CD14-positive monocyte (primary cell): ENCODE measurements at regions not wholly inside any gene's neighbourhood (a gene's known extent, or its start where the extent isn't known, plus 50 kb on each side); places are given as distances from the start of the nearest gene placed in this dataset.

Experiments used
- DNase-seq, 3 donors: peaks; one replicate each; pipeline ENCODE4 v3.0.0-alpha.2; 2011 to 2022
- H2AFZ ChIP-seq: 2 replicates; pipeline ENCODE4 v1.6.0; 2012; ENCODE audit warnings: mild to moderate bottlenecking, low read depth, low read length, inconsistent platforms; ENCODE audit not compliant: insufficient read depth, poor library complexity, severe bottlenecking
- H3K27ac ChIP-seq, 2 donors: 1 replicate in 1 of 2; 2 replicates in 1 of 2; pipeline ENCODE4 v1.5.1; 2012 to 2013; ENCODE audit warnings: low read length in 2 of 2, control low read depth in 1 of 2, inconsistent platforms in 1 of 2, low read depth in 1 of 2, mild to moderate bottlenecking in 1 of 2
- H3K27me3 ChIP-seq, 2 donors: one replicate each; pipeline versions ENCODE4 v1.6.0 to v1.6.1; 2011 to 2013; ENCODE audit warnings: low read length in 2 of 2; ENCODE audit not compliant: control insufficient read depth in 2 of 2, insufficient read depth in 2 of 2
- H3K36me3 ChIP-seq, 2 donors: replicated peaks in 1 of 2; 1 replicate in 1 of 2; 2 replicates in 1 of 2; pipeline versions ENCODE4 v1.5.1 to v1.6.1; 2012 to 2013; ENCODE audit warnings: low read length in 2 of 2, control low read depth in 1 of 2, inconsistent platforms in 1 of 2, mild to moderate bottlenecking in 1 of 2; ENCODE audit not compliant: insufficient read depth in 2 of 2, control insufficient read depth in 1 of 2
- H3K4me1 ChIP-seq, 2 donors: 1 replicate in 1 of 2; 2 replicates in 1 of 2; pipeline versions ENCODE4 v1.5.1 to v1.6.1; 2012 to 2013; ENCODE audit warnings: low read length in 2 of 2, control low read depth in 1 of 2, inconsistent platforms in 1 of 2, mild to moderate bottlenecking in 1 of 2, moderate library complexity in 1 of 2; ENCODE audit not compliant: insufficient read depth in 2 of 2, control insufficient read depth in 1 of 2
- H3K4me2 ChIP-seq: replicated peaks from 2 replicates; pipeline ENCODE3; 2012; ENCODE audit warnings: low read length, moderate library complexity, mild to moderate bottlenecking; ENCODE audit not compliant: poor library complexity, severe bottlenecking; ENCODE audit errors: extremely low read depth
- H3K4me3 ChIP-seq, 3 experiments: fragments of 200-600 bp in 1 of 3; sonication (generic) in 1 of 3; replicated peaks in 1 of 3; 1 replicate in 2 of 3; 2 replicates in 1 of 3; pipeline ENCODE4 v1.5.1; 2011 to 2013; ENCODE audit warnings: low read length in 3 of 3, mild to moderate bottlenecking in 3 of 3, control low read depth in 2 of 3, low read depth in 2 of 3, inconsistent platforms in 1 of 3, moderate library complexity in 1 of 3
- H3K79me2 ChIP-seq: 2 replicates; pipeline ENCODE4 v1.6.0; 2012; ENCODE audit warnings: mild to moderate bottlenecking, control low read depth, inconsistent platforms, low read length, moderate library complexity; ENCODE audit not compliant: insufficient read depth
- H3K9ac ChIP-seq: 2 replicates; pipeline ENCODE4 v1.6.0; 2017; ENCODE audit warnings: low read length, mild to moderate bottlenecking; ENCODE audit not compliant: insufficient read depth, poor library complexity, severe bottlenecking
- H3K9me3 ChIP-seq, 2 donors: replicated peaks in 1 of 2; 1 replicate in 1 of 2; 2 replicates in 1 of 2; pipeline versions ENCODE4 v1.5.1 to v1.6.1; 2012 to 2013; ENCODE audit warnings: low read length in 2 of 2, control low read depth in 1 of 2; ENCODE audit not compliant: control insufficient read depth in 1 of 2, insufficient read depth in 1 of 2
- H4K20me1 ChIP-seq: 2 replicates; pipeline ENCODE4 v1.6.0; 2012; ENCODE audit warnings: mild to moderate bottlenecking, low read length, control low read depth, moderate library complexity; ENCODE audit not compliant: insufficient read depth
- H3K27ac Mint-ChIP-seq, 7 donors: one replicate each; pipeline ENCODE4 v1.8.0; 2020; ENCODE audit warnings: mild to moderate bottlenecking in 7 of 7, mixed read lengths in 7 of 7, moderate library complexity in 6 of 7, inconsistent platforms in 2 of 7
- H3K27me3 Mint-ChIP-seq, 3 donors: one replicate each; pipeline ENCODE4 v1.8.0; 2021 to 2022; ENCODE audit warnings: low read depth in 3 of 3, mild to moderate bottlenecking in 3 of 3, mixed read lengths in 3 of 3, moderate library complexity in 3 of 3, inconsistent platforms in 1 of 3
- H3K36me3 Mint-ChIP-seq, 2 donors: one replicate each; pipeline ENCODE4 v1.8.0; 2020; ENCODE audit warnings: mixed read lengths in 2 of 2, inconsistent platforms in 1 of 2, mild to moderate bottlenecking in 1 of 2
- H3K4me1 Mint-ChIP-seq: one replicate; pipeline ENCODE4 v1.8.0; 2020; ENCODE audit warnings: mild to moderate bottlenecking, mixed read lengths
- H3K4me3 Mint-ChIP-seq, 2 donors: one replicate each; pipeline ENCODE4 v1.8.0; 2020; ENCODE audit warnings: mild to moderate bottlenecking in 2 of 2, mixed read lengths in 2 of 2, moderate library complexity in 1 of 2
- H3K9me3 Mint-ChIP-seq, 7 donors: one replicate each; pipeline ENCODE4 v1.8.0; 2020 to 2022; ENCODE audit warnings: mixed read lengths in 7 of 7, mild to moderate bottlenecking in 6 of 7, moderate library complexity in 6 of 7, inconsistent platforms in 2 of 7
- WGBS: methylation state at CpG from one replicate; pipeline ENCODE4 v1.1.5; 2013; ENCODE audit warnings: missing lambda C conversion rate; ENCODE audit not compliant: insufficient coverage; 5-methylcytosine and 5-hydroxymethylcytosine counted together
- intact Hi-C, 2 donors: fragments of 100-400 bp; cut with micrococcal nuclease; formaldehyde crosslinking; loops; one replicate each; pipeline versions ENCODE4 v1.15.0 to v1.15.1; 2023
- TF ChIP-seq, protein P1 (sequence below): fragments of 200-600 bp; IDR thresholded peaks from one replicate; pipeline ENCODE4 v1.8.0; 2022; ENCODE audit warnings: antibody characterized with exemption, mild to moderate bottlenecking

DNA sequence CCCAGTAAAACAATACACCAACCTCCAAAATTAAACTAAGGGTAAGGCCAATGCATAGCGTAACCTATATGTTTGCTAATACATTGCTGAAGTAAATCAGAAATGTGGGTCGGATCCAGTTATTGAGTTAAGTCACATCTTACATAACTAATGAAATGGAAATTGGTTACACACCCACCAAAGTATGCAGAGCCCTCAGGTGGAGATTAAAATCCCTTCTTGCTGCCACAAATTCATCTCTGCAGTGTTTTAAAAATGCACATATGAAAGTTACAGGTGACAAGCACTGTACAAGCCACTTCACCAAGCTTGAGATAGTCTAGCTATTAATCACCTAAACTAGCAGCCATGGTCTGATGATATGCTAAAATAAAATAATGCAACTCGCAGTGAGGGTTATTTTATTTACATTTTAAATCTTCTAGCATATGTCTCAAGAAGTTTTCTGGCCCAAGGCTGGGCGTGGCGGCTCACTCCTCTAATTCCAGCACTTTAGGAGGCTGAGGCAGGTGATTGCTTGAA is 130.6 kb downstream of the AQP9 start:
- no peak overlapping the region for H3K27ac Mint-ChIP-seq
- H3K27me3 ChIP-seq = no peaks in the 10 kb centered on the region
- no peak overlapping the region for H3K9ac ChIP-seq
- no peak overlapping the region for H3K27ac ChIP-seq
- H4K20me1 ChIP-seq = no peaks in the 10 kb centered on the region
- no peak for DNase-seq
- H3K36me3 Mint-ChIP-seq = peaks cover 4 to 5% of the 10 kb centered on the region in 2 donors
- TF ChIP-seq, protein P1, sequence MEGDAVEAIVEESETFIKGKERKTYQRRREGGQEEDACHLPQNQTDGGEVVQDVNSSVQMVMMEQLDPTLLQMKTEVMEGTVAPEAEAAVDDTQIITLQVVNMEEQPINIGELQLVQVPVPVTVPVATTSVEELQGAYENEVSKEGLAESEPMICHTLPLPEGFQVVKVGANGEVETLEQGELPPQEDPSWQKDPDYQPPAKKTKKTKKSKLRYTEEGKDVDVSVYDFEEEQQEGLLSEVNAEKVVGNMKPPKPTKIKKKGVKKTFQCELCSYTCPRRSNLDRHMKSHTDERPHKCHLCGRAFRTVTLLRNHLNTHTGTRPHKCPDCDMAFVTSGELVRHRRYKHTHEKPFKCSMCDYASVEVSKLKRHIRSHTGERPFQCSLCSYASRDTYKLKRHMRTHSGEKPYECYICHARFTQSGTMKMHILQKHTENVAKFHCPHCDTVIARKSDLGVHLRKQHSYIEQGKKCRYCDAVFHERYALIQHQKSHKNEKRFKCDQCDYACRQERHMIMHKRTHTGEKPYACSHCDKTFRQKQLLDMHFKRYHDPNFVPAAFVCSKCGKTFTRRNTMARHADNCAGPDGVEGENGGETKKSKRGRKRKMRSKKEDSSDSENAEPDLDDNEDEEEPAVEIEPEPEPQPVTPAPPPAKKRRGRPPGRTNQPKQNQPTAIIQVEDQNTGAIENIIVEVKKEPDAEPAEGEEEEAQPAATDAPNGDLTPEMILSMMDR = no peak
- intact Hi-C loops = no loop called here
- H3K79me2 ChIP-seq = no peaks in the 10 kb centered on the region
- no peak overlapping the region for H3K4me3 Mint-ChIP-seq
- no peak overlapping the region for H3K4me2 ChIP-seq
- peaks cover 8% of the 10 kb centered on the region for H3K4me1 Mint-ChIP-seq
- no CpG with 5 or more reads among the region's 5 CpGs for WGBS
- H3K9me3 ChIP-seq = peaks cover 6 to 7% of the 10 kb centered on the region in 2 donors
- H3K36me3 ChIP-seq = no peaks in the 10 kb centered on the region
- no peak overlapping the region for H2AFZ ChIP-seq
- peaks cover 3 to 7% of the 10 kb centered on the region in 2 donors for H3K4me1 ChIP-seq
- H3K4me3 ChIP-seq = no peak overlapping the region
- peaks cover 5 to 14% (median 8%) of the 10 kb centered on the region in 7 donors for H3K9me3 Mint-ChIP-seq
- H3K27me3 Mint-ChIP-seq = peaks cover 0 to 2% (median 0%) of the 10 kb centered on the region in 3 donors

DNA sequence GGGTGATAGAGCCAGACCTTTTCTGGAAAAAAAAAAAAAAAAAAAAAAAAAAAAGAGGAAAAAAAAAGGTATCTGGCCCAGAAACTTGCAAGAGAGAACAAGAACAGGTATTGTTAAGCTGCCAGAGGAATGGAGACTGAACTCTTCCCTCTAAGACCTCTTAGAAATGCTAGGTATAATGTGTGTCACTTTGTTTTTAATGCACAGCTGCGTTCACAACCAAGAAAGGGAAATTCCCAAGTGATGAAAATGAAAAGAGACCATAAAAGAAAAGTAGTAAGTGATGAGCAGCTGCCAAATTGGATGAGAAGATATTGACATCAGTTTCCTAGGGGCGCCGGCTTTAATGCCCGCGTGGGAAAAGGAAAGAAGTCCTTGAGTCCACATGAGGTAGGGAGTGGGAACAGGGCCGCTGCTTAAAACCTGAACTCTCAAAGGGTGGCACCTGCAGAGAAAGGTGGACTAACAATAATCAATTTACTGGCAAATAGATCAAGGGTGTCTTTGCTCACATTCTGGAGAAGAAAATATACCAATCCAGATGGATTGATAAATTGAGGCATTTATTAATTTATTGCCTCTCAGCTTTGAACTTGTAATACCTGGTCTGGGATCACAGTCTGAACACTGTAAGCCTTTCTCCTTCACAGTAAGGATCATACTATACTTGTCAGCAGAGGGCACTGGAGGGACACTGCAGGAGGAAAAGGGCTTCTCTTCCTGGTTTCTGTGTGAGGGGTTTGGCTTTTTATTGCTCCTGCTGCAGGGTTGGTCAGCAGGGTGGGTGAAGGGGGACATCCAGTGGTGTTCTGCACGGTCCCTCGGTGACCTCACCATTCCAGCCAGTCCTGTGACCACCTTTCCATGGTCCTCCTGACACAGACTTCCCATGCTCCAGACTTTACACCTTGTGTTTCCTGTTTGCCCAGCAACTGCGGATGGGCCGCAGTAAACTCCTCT is 131.6 kb downstream of the AQP9 start:
- H3K27me3 Mint-ChIP-seq = no peaks in the 10 kb centered on the region

More for the DNA sequence above, 131.6 kb downstream of the AQP9 start:
- H3K4me3 Mint-ChIP-seq = no peak overlapping the region
- Histone ChIP-seq H3K79me2 (no peaks in the 10 kb centered on the region), H3K9me3 (peaks cover 6 to 7% of the 10 kb centered on the region in 2 donors), H3K4me2 (no peak overlapping the region), H3K4me3 (no peak overlapping the region), H4K20me1 (no peaks in the 10 kb centered on the region), H3K27me3 (no peaks in the 10 kb centered on the region), H3K36me3 (no peaks in the 10 kb centered on the region), H3K4me1 (peaks cover 3 to 7% of the 10 kb centered on the region in 2 donors), H3K9ac (no peak overlapping the region), H2AFZ (peak overlapping the region; percentile 33), H3K27ac (no peak overlapping the region)
- H3K36me3 Mint-ChIP-seq = peaks cover 4 to 5% of the 10 kb centered on the region in 2 donors
- intact Hi-C loops = no loop called here
- peak overlapping the region in 1 of 7 donors; percentile 79 for H3K27ac Mint-ChIP-seq
- TF ChIP-seq, protein P1 = peak; percentile 86
- peaks cover 8% of the 10 kb centered on the region for H3K4me1 Mint-ChIP-seq
- DNase-seq = peak; percentile 48 to 59 (median 55)
- peaks cover 5 to 14% (median 9%) of the 10 kb centered on the region in 7 donors for H3K9me3 Mint-ChIP-seq
- WGBS = 83% methylated on average over 8 of the region's 10 CpGs
